ENCODE measurements at regions not wholly inside any gene's neighbourhood (a gene's known extent, or its start where the extent isn't known, plus 50 kb on each side); places are given as distances from the start of the nearest gene placed in this dataset.
A peak's percentile ranks its signal among the peaks of the same experiment; 100 is the strongest.
"Not testable (repeated sequence)": the region's sequence is repeated elsewhere in the genome, so short reads cannot be mapped to it uniquely, and the experiment has no call there.

DNA sequence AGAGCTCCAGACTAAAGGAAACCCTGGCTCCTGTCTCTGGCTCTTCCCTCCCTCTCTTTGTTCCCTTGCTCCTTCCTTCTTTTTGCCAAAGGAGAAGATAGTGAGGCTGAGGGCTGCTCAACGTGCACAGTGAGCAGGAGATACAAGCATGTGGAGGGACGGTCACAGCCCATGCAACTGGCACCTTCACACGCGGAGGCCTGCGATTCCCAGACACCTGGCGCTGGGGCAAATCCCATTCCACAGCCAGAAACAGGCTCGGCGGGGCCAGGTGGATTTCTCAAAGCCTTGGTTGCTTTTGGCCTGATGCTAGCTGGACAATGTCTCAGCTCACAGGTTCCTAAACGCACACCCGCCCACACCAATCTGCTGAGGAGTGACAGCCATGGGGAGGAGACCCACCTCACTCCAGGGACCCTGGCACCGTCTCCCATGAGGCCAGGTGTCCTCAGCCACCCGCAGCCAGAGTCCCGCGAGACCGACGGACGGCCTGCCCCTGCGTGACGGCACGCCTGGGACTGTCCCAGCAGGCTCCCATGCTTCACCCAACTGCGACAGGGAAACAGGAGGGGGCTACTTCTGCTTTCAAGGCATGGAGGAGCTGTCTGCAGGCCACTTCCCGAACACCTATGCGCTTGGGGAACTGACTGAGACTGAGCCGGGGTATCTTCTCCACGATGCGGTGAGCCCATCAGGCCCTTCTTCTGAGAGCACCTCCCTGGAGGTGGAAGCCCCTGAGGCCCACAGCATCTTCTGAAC is 56.2 kb upstream of the SPN start:
- H3K9me3 Mint-ChIP-seq, H3K27me3 Mint-ChIP-seq, H3K36me3 Mint-ChIP-seq: not testable (repeated sequence)
- peak overlapping the region; percentile 16 to 92 (median 88) for H3K27ac Mint-ChIP-seq
- peak; percentile 74 for DNase-seq
- H3K4me3 Mint-ChIP-seq: peak overlapping the region in 7 of 8 donors; percentile 24 to 81 (median 66)
- peak; percentile 83 to 84 for ATAC-seq (ENCODE audit: low read depth in 2 of 2)
- peaks cover 13 to 47% (median 37%) of the 10 kb centered on the region in 3 donors for H3K4me1 Mint-ChIP-seq

DNA sequence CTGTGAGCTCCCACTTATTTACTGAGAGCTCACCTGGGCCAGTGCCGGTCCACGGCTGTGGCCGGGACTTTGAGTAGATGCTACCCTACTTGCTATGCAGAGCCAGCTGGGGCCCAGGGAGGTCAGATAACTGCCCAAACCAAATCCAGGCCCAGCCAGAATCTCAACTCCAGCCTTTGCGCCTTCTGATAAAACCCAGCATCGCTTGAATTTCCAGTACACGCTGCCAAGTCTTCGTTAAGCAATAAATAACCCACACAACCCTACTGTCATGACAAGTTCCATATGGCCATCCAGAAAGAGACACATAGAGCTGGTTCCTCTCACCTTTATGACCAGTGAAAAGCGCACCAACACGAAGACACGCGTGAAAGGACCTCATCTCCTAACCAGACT is 55.6 kb upstream of the SPN start:
- ATAC-seq (ENCODE audit: low read depth in 2 of 2); DNase-seq; H3K27me3 Mint-ChIP-seq; H3K9me3 Mint-ChIP-seq; H3K36me3 Mint-ChIP-seq: not testable (repeated sequence)
- peaks cover 14 to 51% (median 42%) of the 10 kb centered on the region in 3 donors for H3K4me1 Mint-ChIP-seq
- peak overlapping the region; percentile 16 to 92 (median 70) for H3K27ac Mint-ChIP-seq
- H3K4me3 Mint-ChIP-seq: peak overlapping the region in 6 of 8 donors; percentile 24 to 81 (median 50)

DNA sequence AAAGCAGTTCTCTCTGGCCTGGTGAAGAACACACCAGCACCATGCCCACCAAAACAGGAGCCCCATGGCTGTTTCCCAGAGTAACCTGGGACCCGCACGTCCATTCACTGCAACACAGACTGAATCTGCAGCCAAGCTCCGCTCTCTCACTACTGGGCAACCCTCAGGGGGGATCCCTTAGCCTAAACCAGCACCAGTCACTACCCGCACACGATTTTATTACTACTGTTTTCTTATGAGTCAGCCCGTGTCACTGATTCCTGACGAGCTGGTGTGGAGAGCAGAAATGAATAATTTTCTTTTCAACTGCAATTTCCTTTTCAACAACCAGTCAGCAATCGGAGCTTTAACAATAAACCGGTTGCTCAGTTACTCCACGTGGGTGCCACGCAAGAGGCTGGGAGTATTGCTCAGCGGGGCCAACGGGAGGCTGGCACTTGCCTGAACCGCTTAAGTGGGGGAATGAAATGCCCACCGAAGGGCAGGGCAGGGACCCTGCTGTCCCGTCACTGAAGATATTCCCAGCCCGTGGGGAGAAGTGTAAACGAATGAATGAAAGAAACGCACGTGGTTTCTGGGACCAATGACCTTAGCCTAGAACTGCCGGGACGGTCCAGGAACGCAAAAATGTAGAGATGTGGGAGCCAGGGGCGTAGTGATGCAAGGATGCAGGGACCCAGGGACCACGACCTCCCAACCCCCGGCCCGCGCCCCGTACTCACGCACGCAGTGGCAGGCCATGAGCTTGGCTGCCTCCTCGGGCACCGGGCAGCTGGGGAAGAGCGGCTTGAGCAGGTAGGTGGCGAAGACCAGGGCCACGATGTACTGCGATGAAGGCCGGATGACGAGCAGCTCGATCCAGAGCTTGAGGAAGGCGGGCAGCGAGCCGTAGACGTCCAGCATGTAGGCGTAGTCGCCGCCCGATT is 50.4 kb upstream of the SPN start:
- ATAC-seq (ENCODE audit: low read depth in 2 of 2) (peak; percentile 17 to 20), DNase-seq (peak; percentile 17)
- not testable (repeated sequence) for H3K27me3 Mint-ChIP-seq, H3K9me3 Mint-ChIP-seq, H3K36me3 Mint-ChIP-seq
- peaks cover 12 to 31% (median 31%) of the 10 kb centered on the region in 3 donors for H3K4me1 Mint-ChIP-seq
- H3K27ac Mint-ChIP-seq: peak overlapping the region; percentile 57 to 92 (median 72)
- peak overlapping the region; percentile 82 to 91 (median 88) for H3K4me3 Mint-ChIP-seq

Data from naive B cell (primary cell).